ENCODE measurements at regions not wholly inside any gene's neighbourhood (a gene's known extent, or its start where the extent isn't known, plus 50 kb on each side); places are given as distances from the start of the nearest gene placed in this dataset.

- Histone ChIP-seq H4K20me1 (ENCODE audit: insufficient read depth, low read length) (no peaks in the 10 kb centered on the region), H3K79me2 (ENCODE audit: insufficient read depth, low read depth, low read length) (no peaks in the 10 kb centered on the region), H2AFZ (ENCODE audit: low read length) (no peak overlapping the region), H3K9me2 (ENCODE audit: insufficient read depth, low read length) (no peaks in the 10 kb centered on the region), H3K4me3 (ENCODE audit: low read depth, low read length, poor library complexity, severe bottlenecking) (no peak overlapping the region), H3K4me1 (ENCODE audit: insufficient read depth, low read length, poor library complexity, severe bottlenecking) (no peaks in the 10 kb centered on the region), H3K36me3 (ENCODE audit: insufficient read depth, low read length) (no peaks in the 10 kb centered on the region), H3K4me2 (ENCODE audit: low read length) (no peak overlapping the region), H3K27ac (ENCODE audit: low read depth, low read length, poor library complexity, severe bottlenecking) (no peak overlapping the region), H3K9me3 (ENCODE audit: low read length) (no peaks in the 10 kb centered on the region)
- ChIA-PET CTCF (ENCODE audit: unreplicated experiment) (no interaction called here), POLR2A (no interaction called here)
- TF ChIP-seq CTCF (conservative IDR thresholded peaks at IDR 0.05; ENCODE audit: low read length) = no peak
- no peak for TF ChIP-seq EZH2phosphoT487 (IDR thresholded peaks at IDR 0.05; ENCODE audit: borderline replicate concordance, low read depth, low read length)
- BruUV-seq (replicated peaks) = no TSS peak
- DNase-seq (ENCODE audit: low spot score) = no peak
- intact Hi-C loops (cut with micrococcal nuclease; ENCODE audit: unreplicated experiment) = no loop called here
These were observed 292.0 kb downstream of the DUSP10 start for GRCh38 chr1:221449801-221450470.

- TF ChIP-seq CTCF (conservative IDR thresholded peaks at IDR 0.05; ENCODE audit: low read length) (no peak), EZH2phosphoT487 (IDR thresholded peaks at IDR 0.05; ENCODE audit: borderline replicate concordance, low read depth, low read length) (no peak)
- CTCF ChIA-PET (ENCODE audit: unreplicated experiment) = no interaction called here
- no peak overlapping the region for H2AFZ ChIP-seq (ENCODE audit: low read length)
- no peak overlapping the region for H3K4me3 ChIP-seq (ENCODE audit: low read depth, low read length, poor library complexity, severe bottlenecking)
- no TSS peak for BruUV-seq (replicated peaks)
- POLR2A ChIA-PET = interaction anchor here (0.6 kb wide), 1 partner anchor 980 kb away, joined by 5 read pairs; no protein-coding TSS in a partner anchor
- no peaks in the 10 kb centered on the region for H3K9me2 ChIP-seq (ENCODE audit: insufficient read depth, low read length)
- no peak overlapping the region for H3K27ac ChIP-seq (ENCODE audit: low read depth, low read length, poor library complexity, severe bottlenecking)
- no peaks in the 10 kb centered on the region for H3K36me3 ChIP-seq (ENCODE audit: insufficient read depth, low read length)
- H3K9me3 ChIP-seq (ENCODE audit: low read length) = no peaks in the 10 kb centered on the region
- H3K79me2 ChIP-seq (ENCODE audit: insufficient read depth, low read depth, low read length) = no peaks in the 10 kb centered on the region
- intact Hi-C loops (cut with micrococcal nuclease; ENCODE audit: unreplicated experiment) = no loop called here
- no peak overlapping the region for H3K4me2 ChIP-seq (ENCODE audit: low read length)
- no peaks in the 10 kb centered on the region for H4K20me1 ChIP-seq (ENCODE audit: insufficient read depth, low read length)
- H3K4me1 ChIP-seq (ENCODE audit: insufficient read depth, low read length, poor library complexity, severe bottlenecking) = no peaks in the 10 kb centered on the region
- DNase-seq (ENCODE audit: low spot score) = no peak
These were observed 290.1 kb downstream of the DUSP10 start for GRCh38 chr1:221451741-221452140.

GRCh38 chr1:221454096-221454495 is 287.8 kb downstream of the DUSP10 start:
- BruUV-seq (replicated peaks) = no TSS peak
- CTCF ChIA-PET (ENCODE audit: unreplicated experiment) = no interaction called here
- Histone ChIP-seq H3K4me3 (ENCODE audit: low read depth, low read length, poor library complexity, severe bottlenecking) (no peak overlapping the region), H4K20me1 (ENCODE audit: insufficient read depth, low read length) (no peaks in the 10 kb centered on the region), H2AFZ (ENCODE audit: low read length) (no peak overlapping the region), H3K27ac (ENCODE audit: low read depth, low read length, poor library complexity, severe bottlenecking) (no peak overlapping the region), H3K79me2 (ENCODE audit: insufficient read depth, low read depth, low read length) (no peaks in the 10 kb centered on the region), H3K4me2 (ENCODE audit: low read length) (no peak overlapping the region), H3K4me1 (ENCODE audit: insufficient read depth, low read length, poor library complexity, severe bottlenecking) (no peaks in the 10 kb centered on the region), H3K36me3 (ENCODE audit: insufficient read depth, low read length) (no peaks in the 10 kb centered on the region), H3K9me3 (ENCODE audit: low read length) (no peaks in the 10 kb centered on the region), H3K9me2 (ENCODE audit: insufficient read depth, low read length) (no peaks in the 10 kb centered on the region)
- no peak for DNase-seq (ENCODE audit: low spot score)
- TF ChIP-seq CTCF (conservative IDR thresholded peaks at IDR 0.05; ENCODE audit: low read length) = no peak
- TF ChIP-seq EZH2phosphoT487 (IDR thresholded peaks at IDR 0.05; ENCODE audit: borderline replicate concordance, low read depth, low read length) = no peak
- POLR2A ChIA-PET = interaction anchor here (0.7 kb wide), 1 partner anchor 104 kb away, joined by 3 read pairs; no protein-coding TSS in a partner anchor
- intact Hi-C loops (cut with micrococcal nuclease; ENCODE audit: unreplicated experiment) = no loop called here
